GM12874 (cell line): ENCODE measurements at regions not wholly inside any gene's neighbourhood (a gene's known extent, or its start where the extent isn't known, plus 50 kb on each side); places are given as distances from the start of the nearest gene placed in this dataset.
A peak's percentile ranks its signal among the peaks of the same experiment; 100 is the strongest.

Source experiments
- TF ChIP-seq, protein P1 (sequence below): IDR thresholded peaks from 2 replicates; pipeline ENCODE4 v1.5.1; 2011; ENCODE audit warnings: low read depth, mild to moderate bottlenecking, control low read depth, low read length, moderate library complexity; ENCODE audit not compliant: insufficient read depth

DNA sequence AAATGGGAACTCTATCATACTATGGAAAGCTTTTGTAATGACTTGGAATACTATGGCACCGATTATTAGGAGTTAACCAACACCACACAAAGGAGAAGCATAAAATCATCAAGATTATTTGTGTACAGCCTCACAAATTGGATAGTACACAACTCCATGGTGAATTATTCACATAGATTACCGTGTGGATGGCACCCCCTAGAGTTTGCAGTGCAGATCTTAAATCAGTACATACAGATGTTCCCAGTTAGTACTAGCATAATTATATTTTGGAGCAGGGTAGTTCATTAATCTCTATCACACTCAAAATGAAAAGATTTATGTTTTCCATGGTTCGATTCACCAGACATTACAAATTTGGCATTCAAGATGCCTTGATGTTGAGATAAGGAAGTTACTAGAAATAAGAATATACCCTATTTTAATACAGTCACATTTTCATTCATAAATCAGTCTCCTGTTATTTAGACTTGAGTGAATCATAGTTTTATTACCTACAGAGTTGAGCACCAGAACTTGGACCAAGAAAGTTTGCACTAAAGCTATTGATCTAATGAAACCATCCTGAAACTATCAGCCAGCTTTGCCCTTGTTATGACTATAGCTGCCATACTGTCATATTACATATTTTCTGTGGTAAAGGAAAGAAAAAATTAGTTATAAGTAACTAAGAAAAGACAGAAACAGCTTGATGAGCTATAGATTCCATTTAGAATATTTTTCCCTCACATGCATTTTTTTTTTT is 531.8 kb downstream of the GLUD2 start:
- TF ChIP-seq, protein P1, sequence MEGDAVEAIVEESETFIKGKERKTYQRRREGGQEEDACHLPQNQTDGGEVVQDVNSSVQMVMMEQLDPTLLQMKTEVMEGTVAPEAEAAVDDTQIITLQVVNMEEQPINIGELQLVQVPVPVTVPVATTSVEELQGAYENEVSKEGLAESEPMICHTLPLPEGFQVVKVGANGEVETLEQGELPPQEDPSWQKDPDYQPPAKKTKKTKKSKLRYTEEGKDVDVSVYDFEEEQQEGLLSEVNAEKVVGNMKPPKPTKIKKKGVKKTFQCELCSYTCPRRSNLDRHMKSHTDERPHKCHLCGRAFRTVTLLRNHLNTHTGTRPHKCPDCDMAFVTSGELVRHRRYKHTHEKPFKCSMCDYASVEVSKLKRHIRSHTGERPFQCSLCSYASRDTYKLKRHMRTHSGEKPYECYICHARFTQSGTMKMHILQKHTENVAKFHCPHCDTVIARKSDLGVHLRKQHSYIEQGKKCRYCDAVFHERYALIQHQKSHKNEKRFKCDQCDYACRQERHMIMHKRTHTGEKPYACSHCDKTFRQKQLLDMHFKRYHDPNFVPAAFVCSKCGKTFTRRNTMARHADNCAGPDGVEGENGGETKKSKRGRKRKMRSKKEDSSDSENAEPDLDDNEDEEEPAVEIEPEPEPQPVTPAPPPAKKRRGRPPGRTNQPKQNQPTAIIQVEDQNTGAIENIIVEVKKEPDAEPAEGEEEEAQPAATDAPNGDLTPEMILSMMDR: peak; percentile 15; the same call in 1 of the 2 replicates

DNA sequence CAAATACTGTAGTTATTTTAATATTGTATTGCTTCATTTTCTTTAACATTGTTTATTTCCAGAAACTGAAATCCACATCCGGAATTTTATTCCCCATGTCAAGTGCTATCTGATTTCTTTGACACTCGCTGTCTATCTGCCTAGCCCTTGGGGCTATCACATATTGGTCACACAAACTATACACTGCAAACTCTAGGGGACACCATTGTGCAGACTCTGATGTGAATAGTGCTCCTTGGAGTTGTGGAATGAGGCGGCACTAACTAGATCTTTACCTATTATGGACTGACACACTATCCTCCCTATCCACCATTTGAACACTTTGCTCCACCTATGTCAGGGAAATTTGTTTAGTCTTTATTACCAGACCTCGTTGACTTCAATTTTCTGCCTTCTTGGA is 534.5 kb downstream of the GLUD2 start:
- TF ChIP-seq, protein P1: no peak

DNA sequence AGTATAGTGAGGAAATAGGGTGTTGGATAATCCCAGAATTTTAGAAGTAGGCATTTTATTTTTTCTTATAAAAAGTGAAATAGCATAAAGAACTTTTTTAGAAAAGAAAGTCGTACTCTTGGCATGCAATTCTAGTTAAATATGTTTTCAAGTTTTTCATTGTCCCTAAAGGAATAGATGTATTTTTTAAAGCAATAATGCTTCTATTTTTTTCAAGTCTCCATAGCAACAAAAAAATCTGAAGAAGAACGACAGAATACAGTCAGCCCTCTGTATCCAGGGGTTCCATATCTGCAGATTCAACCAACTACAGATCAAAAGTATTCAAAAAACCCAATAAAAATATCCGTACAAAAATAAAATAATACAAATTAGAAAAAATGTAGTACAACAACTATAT is 538.2 kb downstream of the GLUD2 start:
- TF ChIP-seq, protein P1: no peak

DNA sequence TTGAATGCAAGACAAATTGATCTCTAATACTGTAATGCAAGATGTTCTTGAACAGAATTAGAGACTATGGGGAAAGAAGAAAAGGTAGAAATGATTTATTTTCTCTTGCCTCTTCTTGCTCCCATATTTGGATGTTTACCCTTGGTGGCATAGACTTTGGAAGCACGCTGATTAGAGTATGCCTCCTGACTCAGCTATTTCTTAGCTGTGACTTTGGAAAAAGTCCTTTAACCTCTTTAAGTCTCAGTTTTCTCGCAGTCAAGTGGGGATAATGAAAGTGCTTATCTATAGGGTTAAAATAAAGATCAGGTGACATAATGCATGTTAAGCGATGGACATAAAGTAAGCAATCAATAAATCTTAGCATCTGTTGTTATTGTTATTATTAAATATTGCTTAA is 545.5 kb downstream of the GLUD2 start:
- TF ChIP-seq, protein P1: no peak

DNA sequence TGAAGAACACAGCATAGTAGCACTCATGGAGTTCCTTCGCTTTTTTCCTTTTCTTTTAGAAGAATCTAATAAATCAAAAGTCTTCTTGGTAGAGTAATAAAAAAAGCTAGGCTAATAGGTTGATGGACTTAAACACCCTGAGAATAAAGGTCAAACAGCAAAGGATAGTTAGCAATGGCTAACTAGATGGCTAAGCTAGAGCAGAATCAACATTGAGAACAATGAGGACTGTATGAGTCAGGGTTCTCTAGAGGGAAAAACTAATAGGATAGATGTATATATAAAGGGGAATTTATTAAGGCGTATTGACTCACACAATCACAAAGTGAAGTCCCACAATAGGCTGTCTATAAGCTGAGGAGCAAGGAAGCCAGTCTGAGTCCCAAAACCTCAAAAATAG is 550.9 kb downstream of the GLUD2 start:
- TF ChIP-seq, protein P1: no peak

DNA sequence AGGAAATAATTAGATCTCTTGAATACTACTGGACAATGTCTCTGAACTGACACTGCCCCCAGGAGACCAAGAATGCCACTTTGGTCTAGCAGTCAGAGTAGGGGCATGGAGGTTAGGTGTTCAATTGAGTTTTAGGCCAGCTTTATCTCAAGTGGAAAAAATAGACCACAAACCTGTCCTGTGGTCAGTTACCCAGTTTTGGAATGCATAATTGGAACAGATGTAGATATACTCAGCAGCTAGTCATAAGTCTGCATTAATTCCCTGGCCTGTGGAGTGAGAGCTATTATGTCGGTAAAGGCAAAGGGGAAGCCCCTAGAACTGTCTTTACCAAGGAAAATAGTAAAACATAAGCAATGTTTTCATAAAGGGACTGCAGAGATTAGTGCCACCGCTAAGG is 587.7 kb downstream of the GLUD2 start:
- TF ChIP-seq, protein P1: no peak

DNA sequence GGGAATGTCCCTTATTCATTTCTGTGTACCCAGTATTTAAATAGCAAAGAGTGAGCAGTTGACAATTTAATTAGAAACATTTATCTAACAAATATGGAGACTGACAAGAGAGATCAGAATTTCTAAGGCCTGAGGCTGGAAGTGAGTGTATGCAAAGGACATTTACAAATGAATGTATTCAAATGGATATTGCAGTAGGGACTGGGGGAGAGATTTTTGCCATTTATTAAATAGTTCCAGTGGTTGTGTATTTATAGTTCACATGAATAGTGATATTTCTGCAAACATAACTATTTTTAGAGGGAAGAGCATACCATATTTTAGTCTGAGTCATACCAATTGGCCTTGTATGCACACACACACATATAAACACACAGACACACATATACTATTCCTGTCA is 592.4 kb downstream of the GLUD2 start:
- TF ChIP-seq, protein P1: no peak
